ENCODE measurements at regions not wholly inside any gene's neighbourhood (a gene's known extent, or its start where the extent isn't known, plus 50 kb on each side); places are given as distances from the start of the nearest gene placed in this dataset.
"Not testable (repeated sequence)": the region's sequence is repeated elsewhere in the genome, so short reads cannot be mapped to it uniquely, and the experiment has no call there.

DNA sequence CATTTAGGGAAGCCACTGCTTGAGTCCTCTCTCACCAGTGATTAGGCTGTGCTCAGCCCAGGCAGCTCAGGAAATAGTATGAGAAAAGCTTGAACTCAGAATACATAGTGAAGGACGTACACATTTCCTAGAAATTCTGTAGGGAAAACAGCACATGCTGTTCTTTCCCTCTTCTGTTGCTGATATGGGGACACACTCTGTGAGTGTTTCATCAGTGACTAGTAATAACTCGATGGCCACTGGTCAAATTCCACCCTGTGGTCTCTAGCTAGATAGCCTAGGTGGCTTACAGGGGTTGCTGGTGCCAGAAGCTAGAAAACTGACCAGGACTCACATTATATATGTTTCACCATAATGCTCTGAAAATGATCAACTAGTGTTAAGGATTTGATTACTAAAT is 259.8 kb upstream of the SOX4 start:
- H3K27me3 ChIP-seq (ENCODE audit: control insufficient read depth, insufficient read depth, low read length), result no peaks in the 10 kb centered on the region
- peaks cover 8% of the 10 kb centered on the region; the same call in 1 of the 2 replicates for H3K9me3 ChIP-seq (ENCODE audit: control insufficient read depth, insufficient read depth, low read depth, low read length)
- no peak overlapping the region for H3K9ac ChIP-seq (ENCODE audit: low read length)
- no peak overlapping the region for H3K27ac ChIP-seq (ENCODE audit: low read depth, low read length)
- no peaks in the 10 kb centered on the region for H3K36me3 ChIP-seq (ENCODE audit: control insufficient read depth, insufficient read depth, low read length)
- H3K4me3 ChIP-seq (ENCODE audit: low read depth, low read length), result no peak overlapping the region
- H3K4me1 ChIP-seq (ENCODE audit: control insufficient read depth, insufficient read depth, low read length), result peaks cover 6% of the 10 kb centered on the region; the same call in 1 of the 2 replicates

DNA sequence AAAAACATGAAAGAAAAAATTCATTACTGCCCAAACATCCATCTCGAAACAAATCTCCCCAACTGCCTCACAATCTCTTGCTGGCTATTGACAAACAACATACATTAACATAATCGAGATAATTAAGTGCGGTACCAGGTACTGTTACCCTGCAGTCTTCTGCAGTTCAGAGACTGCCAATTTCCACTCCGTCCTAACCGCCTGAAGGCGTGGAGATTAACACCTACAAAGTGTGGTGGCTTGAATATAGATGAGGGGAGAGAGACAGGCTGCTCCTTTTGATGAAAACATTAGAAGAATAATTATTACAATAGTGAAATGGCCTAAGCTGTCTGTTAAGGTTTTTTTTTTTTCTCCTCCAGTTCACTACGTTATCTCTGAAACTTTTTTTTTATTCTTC is 258.9 kb upstream of the SOX4 start:
- Histone ChIP-seq H3K4me1 (ENCODE audit: control insufficient read depth, insufficient read depth, low read length) (peaks cover 6% of the 10 kb centered on the region; the same call in 1 of the 2 replicates), H3K36me3 (ENCODE audit: control insufficient read depth, insufficient read depth, low read length) (no peaks in the 10 kb centered on the region), H3K27me3 (ENCODE audit: control insufficient read depth, insufficient read depth, low read length) (no peaks in the 10 kb centered on the region), H3K9me3 (ENCODE audit: control insufficient read depth, insufficient read depth, low read depth, low read length) (peaks cover 8% of the 10 kb centered on the region; the same call in 1 of the 2 replicates), H3K9ac (ENCODE audit: low read length) (no peak overlapping the region), H3K27ac (ENCODE audit: low read depth, low read length) (no peak overlapping the region), H3K4me3 (ENCODE audit: low read depth, low read length) (no peak overlapping the region)

GRCh38 chr6:21335591-21335990 is 258.0 kb upstream of the SOX4 start:
- H3K4me1 ChIP-seq (ENCODE audit: control insufficient read depth, insufficient read depth, low read length), result peaks cover 6% of the 10 kb centered on the region; the same call in 1 of the 2 replicates
- no peak overlapping the region for H3K4me3 ChIP-seq (ENCODE audit: low read depth, low read length)

DNA sequence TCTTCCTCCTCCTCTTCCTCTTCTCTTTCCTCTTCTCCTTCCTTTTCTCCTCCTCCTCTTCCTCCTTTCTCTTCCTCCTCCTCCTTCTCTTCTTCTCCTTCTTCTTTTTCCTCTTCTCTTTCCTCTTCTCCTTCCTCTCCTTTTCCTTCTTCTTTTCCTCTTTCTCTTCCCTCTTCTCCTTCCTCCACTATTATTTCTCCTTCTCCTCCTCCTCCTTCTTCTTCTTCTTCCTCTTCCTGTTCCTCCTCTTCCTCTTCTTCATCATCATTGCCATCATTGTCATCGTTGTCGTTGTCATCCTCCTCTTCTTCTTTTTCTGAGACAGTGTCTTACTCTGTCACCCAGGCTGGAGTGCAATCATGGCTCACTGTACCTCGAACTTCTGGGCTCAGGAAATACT is 256.3 kb upstream of the SOX4 start:
- Histone ChIP-seq H3K27me3 (ENCODE audit: control insufficient read depth, insufficient read depth, low read length) (no peaks in the 10 kb centered on the region), H3K4me3 (ENCODE audit: low read depth, low read length) (no peak overlapping the region), H3K4me1 (ENCODE audit: control insufficient read depth, insufficient read depth, low read length) (peaks cover 6% of the 10 kb centered on the region; the same call in 1 of the 2 replicates), H3K9me3 (ENCODE audit: control insufficient read depth, insufficient read depth, low read depth, low read length) (peaks cover 8% of the 10 kb centered on the region; the same call in 1 of the 2 replicates), H3K9ac (ENCODE audit: low read length) (no peak overlapping the region), H3K27ac (ENCODE audit: low read depth, low read length) (no peak overlapping the region), H3K36me3 (ENCODE audit: control insufficient read depth, insufficient read depth, low read length) (no peaks in the 10 kb centered on the region)

More at GRCh38 chr6:21335591-21335990, 258.0 kb upstream of the SOX4 start:
- no peak overlapping the region for H3K9ac ChIP-seq (ENCODE audit: low read length)
- no peaks in the 10 kb centered on the region for H3K36me3 ChIP-seq (ENCODE audit: control insufficient read depth, insufficient read depth, low read length)
- no peak overlapping the region for H3K27ac ChIP-seq (ENCODE audit: low read depth, low read length)
- H3K9me3 ChIP-seq (ENCODE audit: control insufficient read depth, insufficient read depth, low read depth, low read length), result peaks cover 8% of the 10 kb centered on the region; the same call in 1 of the 2 replicates
- H3K27me3 ChIP-seq (ENCODE audit: control insufficient read depth, insufficient read depth, low read length), result no peaks in the 10 kb centered on the region

- Histone ChIP-seq H3K9ac (ENCODE audit: low read length) (no peak overlapping the region), H3K4me3 (ENCODE audit: low read depth, low read length) (no peak overlapping the region), H3K27me3 (ENCODE audit: control insufficient read depth, insufficient read depth, low read length) (no peaks in the 10 kb centered on the region), H3K4me1 (ENCODE audit: control insufficient read depth, insufficient read depth, low read length) (peaks cover under 1% of the 10 kb centered on the region; the same call in 1 of the 2 replicates), H3K9me3 (ENCODE audit: control insufficient read depth, insufficient read depth, low read depth, low read length) (peaks cover 11% of the 10 kb centered on the region; the same call in 1 of the 2 replicates), H3K36me3 (ENCODE audit: control insufficient read depth, insufficient read depth, low read length) (no peaks in the 10 kb centered on the region), H3K27ac (ENCODE audit: low read depth, low read length) (no peak overlapping the region)
Observed at GRCh38 chr6:21340573-21340972, 253.0 kb upstream of the SOX4 start.

- peaks cover 4% of the 10 kb centered on the region; the same call in 1 of the 2 replicates for H3K4me1 ChIP-seq (ENCODE audit: control insufficient read depth, insufficient read depth, low read length)
- H3K4me3 ChIP-seq (ENCODE audit: low read depth, low read length), result no peak overlapping the region
- no peak overlapping the region for H3K9ac ChIP-seq (ENCODE audit: low read length)
- no peaks in the 10 kb centered on the region for H3K36me3 ChIP-seq (ENCODE audit: control insufficient read depth, insufficient read depth, low read length)
- peaks cover 7% of the 10 kb centered on the region; the same call in 1 of the 2 replicates for H3K9me3 ChIP-seq (ENCODE audit: control insufficient read depth, insufficient read depth, low read depth, low read length)
- no peaks in the 10 kb centered on the region for H3K27me3 ChIP-seq (ENCODE audit: control insufficient read depth, insufficient read depth, low read length)
- no peak overlapping the region for H3K27ac ChIP-seq (ENCODE audit: low read depth, low read length)
Observed at GRCh38 chr6:21341910-21342309, 251.6 kb upstream of the SOX4 start.

- 0 out of 2 replicates have a peak, but pooled peaks cover 3% of the 10 kb centered on the region for H3K9me3 ChIP-seq (ENCODE audit: control insufficient read depth, insufficient read depth, low read depth, low read length)
- H3K4me3 ChIP-seq (ENCODE audit: low read depth, low read length), result no peak overlapping the region
- no peak overlapping the region for H3K27ac ChIP-seq (ENCODE audit: low read depth, low read length)
- no peak overlapping the region for H3K9ac ChIP-seq (ENCODE audit: low read length)
- H3K27me3 ChIP-seq (ENCODE audit: control insufficient read depth, insufficient read depth, low read length), result no peaks in the 10 kb centered on the region
- no peaks in the 10 kb centered on the region for H3K36me3 ChIP-seq (ENCODE audit: control insufficient read depth, insufficient read depth, low read length)
- H3K4me1 ChIP-seq (ENCODE audit: control insufficient read depth, insufficient read depth, low read length), result peaks cover 7% of the 10 kb centered on the region; the same call in 1 of the 2 replicates
Observed at GRCh38 chr6:21342501-21342900, 251.1 kb upstream of the SOX4 start.

DNA sequence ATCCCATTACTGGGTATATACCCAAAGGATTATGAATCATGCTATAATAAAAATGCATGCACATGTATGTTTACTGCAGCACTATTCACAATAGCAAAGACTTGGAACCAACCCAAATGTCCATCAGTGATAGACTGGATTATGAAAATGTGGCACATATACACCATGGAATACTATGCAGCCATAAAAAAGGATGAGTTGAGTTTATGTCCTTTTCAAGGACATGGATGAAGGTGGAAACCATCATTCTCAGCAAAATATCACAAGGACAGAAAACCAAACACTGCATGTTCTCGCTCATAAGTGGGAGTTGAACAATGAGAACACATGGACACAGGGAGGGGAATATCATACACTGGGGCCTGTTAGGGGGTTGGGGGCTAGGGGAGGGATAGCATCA is 247.8 kb upstream of the SOX4 start:
- H3K9ac ChIP-seq (ENCODE audit: low read length); H3K4me3 ChIP-seq (ENCODE audit: low read depth, low read length); H3K36me3 ChIP-seq (ENCODE audit: control insufficient read depth, insufficient read depth, low read length); H3K27ac ChIP-seq (ENCODE audit: low read depth, low read length); H3K9me3 ChIP-seq (ENCODE audit: control insufficient read depth, insufficient read depth, low read depth, low read length); H3K27me3 ChIP-seq (ENCODE audit: control insufficient read depth, insufficient read depth, low read length): not testable (repeated sequence)
- peaks cover 19% of the 10 kb centered on the region for H3K4me1 ChIP-seq (ENCODE audit: control insufficient read depth, insufficient read depth, low read length)

DNA sequence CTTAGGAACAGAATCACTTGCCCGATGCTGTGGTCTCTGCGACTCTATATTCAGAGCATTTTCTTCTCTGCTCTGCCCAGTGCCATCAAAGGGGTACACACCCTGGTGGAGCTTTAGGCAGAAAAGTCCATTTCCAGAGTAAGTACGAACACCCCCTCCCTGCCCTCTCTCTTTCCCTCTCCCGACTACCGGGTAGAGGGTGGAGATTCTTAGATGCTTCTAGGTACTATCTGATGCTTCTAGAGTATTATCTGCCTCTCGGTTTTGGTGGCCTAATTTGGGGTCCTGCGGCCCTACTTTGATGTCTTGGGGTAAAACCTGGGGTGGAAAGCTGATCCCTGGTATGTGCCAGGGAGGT is 245.4 kb upstream of the SOX4 start:
- Histone ChIP-seq H3K4me3 (ENCODE audit: low read depth, low read length) (no peak overlapping the region), H3K27ac (ENCODE audit: low read depth, low read length) (no peak overlapping the region), H3K4me1 (ENCODE audit: control insufficient read depth, insufficient read depth, low read length) (peaks cover 22% of the 10 kb centered on the region), H3K9ac (ENCODE audit: low read length) (no peak overlapping the region), H3K27me3 (ENCODE audit: control insufficient read depth, insufficient read depth, low read length) (no peaks in the 10 kb centered on the region), H3K36me3 (ENCODE audit: control insufficient read depth, insufficient read depth, low read length) (no peaks in the 10 kb centered on the region), H3K9me3 (ENCODE audit: control insufficient read depth, insufficient read depth, low read depth, low read length) (0 out of 2 replicates have a peak, but pooled peaks cover 3% of the 10 kb centered on the region)

- Histone ChIP-seq H3K27me3 (ENCODE audit: control insufficient read depth, insufficient read depth, low read length) (no peaks in the 10 kb centered on the region), H3K4me1 (ENCODE audit: control insufficient read depth, insufficient read depth, low read length) (peaks cover 22% of the 10 kb centered on the region), H3K9ac (ENCODE audit: low read length) (no peak overlapping the region), H3K4me3 (ENCODE audit: low read depth, low read length) (no peak overlapping the region), H3K36me3 (ENCODE audit: control insufficient read depth, insufficient read depth, low read length) (no peaks in the 10 kb centered on the region), H3K27ac (ENCODE audit: low read depth, low read length) (no peak overlapping the region), H3K9me3 (ENCODE audit: control insufficient read depth, insufficient read depth, low read depth, low read length) (0 out of 2 replicates have a peak, but pooled peaks cover 3% of the 10 kb centered on the region)
Observed at GRCh38 chr6:21348504-21349195, 244.9 kb upstream of the SOX4 start.

DNA sequence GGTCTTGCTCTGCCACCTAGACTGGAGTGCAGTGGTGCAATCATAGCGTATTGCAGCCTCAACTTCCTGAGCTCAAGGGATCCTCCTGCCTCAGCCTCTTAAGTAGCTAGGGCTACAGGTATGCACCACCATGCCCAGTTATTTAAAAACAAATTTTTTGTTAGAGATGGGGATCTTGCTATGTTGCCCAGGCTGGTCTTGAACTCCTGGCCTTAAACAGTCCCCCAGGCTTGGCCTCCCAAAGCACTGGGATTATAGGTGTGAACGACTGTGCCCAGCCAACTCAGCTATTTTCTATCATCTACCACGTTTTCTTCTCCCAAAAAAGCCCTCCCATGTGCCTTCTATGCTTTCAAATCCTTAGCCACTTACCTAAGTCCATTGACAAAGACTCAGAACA is 243.7 kb upstream of the SOX4 start:
- Histone ChIP-seq H3K27me3 (ENCODE audit: control insufficient read depth, insufficient read depth, low read length) (no peaks in the 10 kb centered on the region), H3K9me3 (ENCODE audit: control insufficient read depth, insufficient read depth, low read depth, low read length) (no peaks in the 10 kb centered on the region), H3K4me3 (ENCODE audit: low read depth, low read length) (no peak overlapping the region), H3K9ac (ENCODE audit: low read length) (no peak overlapping the region), H3K4me1 (ENCODE audit: control insufficient read depth, insufficient read depth, low read length) (peaks cover 22% of the 10 kb centered on the region), H3K27ac (ENCODE audit: low read depth, low read length) (no peak overlapping the region), H3K36me3 (ENCODE audit: control insufficient read depth, insufficient read depth, low read length) (no peaks in the 10 kb centered on the region)

Data from HUES6 (cell line).